Panc1 (cell line): ENCODE measurements at regions not wholly inside any gene's neighbourhood (a gene's known extent, or its start where the extent isn't known, plus 50 kb on each side); places are given as distances from the start of the nearest gene placed in this dataset.

Source experiments
- ATAC-seq: fragments of 200-7000 bp; cut with Tn5 transposase; 2 replicates; pipeline ENCODE4 v1.9.1; 2020; ENCODE audit warnings: mild to moderate bottlenecking, moderate library complexity
- BruUV-seq: library from RNA; stranded (reverse); fragments of 400-500 nt; replicated peaks from 2 replicates; lab custom pipeline; 2021; lab: Mats Ljungman, UMichigan
- CTCF ChIA-PET: fragments of 300-600 bp; sonication (Branson Sonifier 250); formaldehyde crosslinking; loops from one replicate; lab custom pipeline; 2022; ENCODE audit warnings: antibody characterized with exemption; lab: Charles Lee
- POLR2A ChIA-PET: fragments of 300-600 bp; sonication (Branson Sonifier 250); formaldehyde crosslinking; loops from one replicate; lab custom pipeline; 2022; ENCODE audit warnings: antibody characterized with exemption; lab: Charles Lee
- DNase-seq: peaks from one replicate; pipeline ENCODE4 v3.0.0-alpha.2; 2010; ENCODE audit warnings: low read depth, low spot score
- H3K27ac ChIP-seq: 2 replicates; pipeline ENCODE4 v1.5.1; 2011; ENCODE audit warnings: mild to moderate bottlenecking, low read length, inconsistent platforms
- H3K27me3 ChIP-seq: fragments of 200-500 bp; sonication (Bioruptor generic); 2 replicates; pipeline ENCODE4 v1.6.0; 2014; ENCODE audit warnings: low read length, inconsistent platforms; ENCODE audit not compliant: control insufficient read depth, insufficient read depth
- H3K36me3 ChIP-seq: fragments of 200-500 bp; sonication (Bioruptor generic); 2 replicates; pipeline ENCODE4 v1.5.1; 2014; ENCODE audit warnings: inconsistent platforms, mild to moderate bottlenecking, low read length, moderate library complexity; ENCODE audit not compliant: control insufficient read depth, insufficient read depth
- H3K4me1 ChIP-seq: 2 replicates; pipeline ENCODE4 v1.5.1; 2011; ENCODE audit warnings: inconsistent platforms, mild to moderate bottlenecking, low read length, moderate library complexity; ENCODE audit not compliant: control insufficient read depth, insufficient read depth
- H3K4me3 ChIP-seq, 2 experiments: 2 replicates each; pipeline ENCODE4 v1.5.1; 2011 to 2012; ENCODE audit warnings: low read depth in 2 of 2, low read length in 2 of 2, mild to moderate bottlenecking in 2 of 2, inconsistent platforms in 1 of 2, moderate library complexity in 1 of 2
- H3K9me3 ChIP-seq: fragments of 200-500 bp; sonication (Bioruptor generic); 2 replicates; pipeline ENCODE4 v1.5.1; 2014; ENCODE audit warnings: low read depth, mild to moderate bottlenecking, inconsistent platforms, low read length, moderate library complexity; ENCODE audit not compliant: control insufficient read depth, insufficient read depth
- CTCF ChIP-seq: fragments of 450-650 bp; IDR thresholded peaks from 2 replicates; pipeline ENCODE4 v1.5.1; 2017; ENCODE audit warnings: mild to moderate bottlenecking
- POLR2AphosphoS5 ChIP-seq: IDR thresholded peaks from 2 replicates; pipeline ENCODE4 v1.6.1; 2012; ENCODE audit warnings: mild to moderate bottlenecking, low read depth, low read length, moderate library complexity
- REST ChIP-seq, 2 experiments: IDR thresholded peaks; 2 replicates each; pipeline ENCODE4 v1.6.1; 2011 to 2012; ENCODE audit warnings: low read depth in 2 of 2, control low read depth in 1 of 2, low read length in 1 of 2, mild to moderate bottlenecking in 1 of 2, moderate library complexity in 1 of 2; ENCODE audit not compliant: insufficient read depth in 1 of 2
- SIN3A ChIP-seq: IDR thresholded peaks from 2 replicates; pipeline ENCODE4 v1.6.1; 2012; ENCODE audit warnings: low read depth, mild to moderate bottlenecking, low read length, moderate library complexity, borderline replicate concordance; ENCODE audit not compliant: insufficient read depth
- TCF7L2 ChIP-seq: IDR thresholded peaks from 2 replicates; pipeline ENCODE4 v1.6.1; 2011; ENCODE audit warnings: mild to moderate bottlenecking, low read depth, low read length, inconsistent platforms
- in situ Hi-C: cut with HindIII; loops from 2 replicates; pipeline ENCODE4 v1.10.0; 2016; ENCODE audit warnings: low sequenced_read_pairs, low pct_unique_long_range_greater_than_20kb
- intact Hi-C: fragments of 100-400 bp; cut with micrococcal nuclease; formaldehyde crosslinking; loops from one replicate; pipeline ENCODE4 v1.10.0; 2022; ENCODE audit not compliant: unreplicated experiment

GRCh38 chr9:78902051-78902450 lies 605.1 kb downstream of the PSAT1 start:
- no peaks in the 10 kb centered on the region for H3K4me1 ChIP-seq
- ATAC-seq, result no peak
- intact Hi-C loops (no loop called here), in situ Hi-C loops (no loop called here)
- DNase-seq, result no peak
- H3K9me3 ChIP-seq, result no peaks in the 10 kb centered on the region
- H3K4me3 ChIP-seq, result no peak overlapping the region
- no TSS peak for BruUV-seq
- TF ChIP-seq CTCF (no peak), SIN3A (no peak), POLR2AphosphoS5 (no peak), REST (IDR thresholded peaks at IDR 0.05; ENCODE audit: insufficient read depth in 1 of 2, low read depth in 2 of 2, low read length in 1 of 2) (no peak), TCF7L2 (no peak)
- ChIA-PET CTCF (no interaction called here), POLR2A (no interaction called here)
- H3K36me3 ChIP-seq, result no peaks in the 10 kb centered on the region
- H3K27ac ChIP-seq, result no peak overlapping the region
- no peaks in the 10 kb centered on the region for H3K27me3 ChIP-seq

- no peak overlapping the region for H3K4me3 ChIP-seq
- TF ChIP-seq TCF7L2 (no peak), POLR2AphosphoS5 (no peak), CTCF (no peak), REST (IDR thresholded peaks at IDR 0.05; ENCODE audit: insufficient read depth in 1 of 2, low read depth in 2 of 2, low read length in 1 of 2) (no peak), SIN3A (no peak)
- DNase-seq, result no peak
- H3K27ac ChIP-seq, result no peak overlapping the region
- no peaks in the 10 kb centered on the region for H3K9me3 ChIP-seq
- no TSS peak for BruUV-seq
- intact Hi-C loops (no loop called here), in situ Hi-C loops (no loop called here)
- H3K36me3 ChIP-seq, result no peaks in the 10 kb centered on the region
- H3K27me3 ChIP-seq, result no peaks in the 10 kb centered on the region
- no peak for ATAC-seq
- ChIA-PET POLR2A (no interaction called here), CTCF (no interaction called here)
- no peaks in the 10 kb centered on the region for H3K4me1 ChIP-seq
Measured at GRCh38 chr9:78903581-78903980, 606.7 kb downstream of the PSAT1 start.
